ENCODE measurements at regions not wholly inside any gene's neighbourhood (a gene's known extent, or its start where the extent isn't known, plus 50 kb on each side); places are given as distances from the start of the nearest gene placed in this dataset.

DNA sequence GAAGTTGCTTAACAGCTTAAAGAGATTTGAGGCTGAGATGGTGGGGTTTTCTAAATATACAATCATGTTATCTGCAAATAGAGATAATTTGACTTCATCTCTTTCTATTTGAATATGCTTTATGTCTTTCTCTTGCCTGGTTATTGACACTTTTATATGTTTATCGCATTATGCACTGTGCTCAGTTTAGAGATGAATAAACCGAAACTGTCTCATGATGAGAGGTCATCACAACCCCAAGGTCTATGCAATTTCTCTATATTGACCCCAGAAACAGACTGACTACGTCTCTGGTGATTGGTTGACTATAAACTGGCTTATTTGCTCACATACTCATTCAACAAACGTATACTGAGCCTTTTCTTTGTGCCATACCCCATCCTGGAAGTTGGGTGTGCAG, 117.9 kb upstream of the NRIP1 start:
- Histone ChIP-seq H3K27ac (ENCODE audit: insufficient read length, low read depth, low read length) (no peak overlapping the region), H4K20me1 (ENCODE audit: control insufficient read depth, insufficient read depth, insufficient read length) (no peaks in the 10 kb centered on the region), H3K27me3 (ENCODE audit: insufficient read depth, low read length) (no peaks in the 10 kb centered on the region), H3K79me2 (ENCODE audit: insufficient read depth, low read length) (no peaks in the 10 kb centered on the region), H4K5ac (ENCODE audit: insufficient read length, low read depth, low read length) (no peak overlapping the region), H4K91ac (ENCODE audit: insufficient read length, low read depth, low read length) (no peak overlapping the region), H2BK120ac (ENCODE audit: low read depth, low read length, poor library complexity, severe bottlenecking) (no peak overlapping the region), H2BK12ac (ENCODE audit: insufficient read length, low read depth, low read length) (no peak overlapping the region), H2BK15ac (ENCODE audit: low read depth, low read length) (no peak overlapping the region), H3K18ac (ENCODE audit: insufficient read length, low read depth, low read length) (no peak overlapping the region), H4K8ac (replicated peaks; ENCODE audit: insufficient read length, low read depth, low read length) (no peak overlapping the region), H3K23me2 (ENCODE audit: insufficient read length, low read depth, low read length, poor library complexity, severe bottlenecking) (no peaks in the 10 kb centered on the region), H3T11ph (ENCODE audit: low read length) (no peak overlapping the region), H3K23ac (ENCODE audit: insufficient read length, low read depth, low read length) (no peak overlapping the region), H2AK5ac (ENCODE audit: insufficient read length, low read length) (no peak overlapping the region), H3K9ac (ENCODE audit: extremely low read depth, insufficient read length, low read length) (no peak overlapping the region), H2BK20ac (ENCODE audit: low read depth, low read length, poor library complexity, severe bottlenecking) (no peak overlapping the region), H3K4me2 (ENCODE audit: insufficient read depth, insufficient read length, low read length) (no peak overlapping the region), H3K9me3 (ENCODE audit: control insufficient read depth, low read depth, low read length) (no peaks in the 10 kb centered on the region), H3K14ac (ENCODE audit: insufficient read depth, low read length) (no peak overlapping the region), H3K4me1 (ENCODE audit: insufficient read depth, low read length) (no peaks in the 10 kb centered on the region), H3K79me1 (ENCODE audit: insufficient read depth, low read depth, low read length, poor library complexity, severe bottlenecking) (no peaks in the 10 kb centered on the region), H3K56ac (ENCODE audit: insufficient read length, low read depth, low read length) (no peak overlapping the region), H2BK5ac (ENCODE audit: insufficient read length, low read length) (no peak overlapping the region), H3K4ac (ENCODE audit: low read depth, low read length) (no peak overlapping the region), H2AFZ (ENCODE audit: low read length) (no peak overlapping the region)
- Mint-ChIP-seq H3K4me3 (no peak overlapping the region), H3K27ac (no peak overlapping the region), H3K4me1 (no peaks in the 10 kb centered on the region), H3K27me3 (ENCODE audit: low read depth) (no peaks in the 10 kb centered on the region), H3K9me3 (peaks cover 4 to 5% of the 10 kb centered on the region in 2 experiments; a peak in 4 of 5 replicates), H3K36me3 (ENCODE audit: insufficient read depth in 1 of 3, low read depth in 3 of 3) (peaks cover 0 to 6% (median 0%) of the 10 kb centered on the region in 3 experiments; a peak in 1 of 7 replicates)
- no CpG with 5 or more reads among the region's 4 CpGs for WGBS (ENCODE audit: extremely low coverage, insufficient read length, low lambda C conversion rate)
- TF ChIP-seq, protein P1, sequence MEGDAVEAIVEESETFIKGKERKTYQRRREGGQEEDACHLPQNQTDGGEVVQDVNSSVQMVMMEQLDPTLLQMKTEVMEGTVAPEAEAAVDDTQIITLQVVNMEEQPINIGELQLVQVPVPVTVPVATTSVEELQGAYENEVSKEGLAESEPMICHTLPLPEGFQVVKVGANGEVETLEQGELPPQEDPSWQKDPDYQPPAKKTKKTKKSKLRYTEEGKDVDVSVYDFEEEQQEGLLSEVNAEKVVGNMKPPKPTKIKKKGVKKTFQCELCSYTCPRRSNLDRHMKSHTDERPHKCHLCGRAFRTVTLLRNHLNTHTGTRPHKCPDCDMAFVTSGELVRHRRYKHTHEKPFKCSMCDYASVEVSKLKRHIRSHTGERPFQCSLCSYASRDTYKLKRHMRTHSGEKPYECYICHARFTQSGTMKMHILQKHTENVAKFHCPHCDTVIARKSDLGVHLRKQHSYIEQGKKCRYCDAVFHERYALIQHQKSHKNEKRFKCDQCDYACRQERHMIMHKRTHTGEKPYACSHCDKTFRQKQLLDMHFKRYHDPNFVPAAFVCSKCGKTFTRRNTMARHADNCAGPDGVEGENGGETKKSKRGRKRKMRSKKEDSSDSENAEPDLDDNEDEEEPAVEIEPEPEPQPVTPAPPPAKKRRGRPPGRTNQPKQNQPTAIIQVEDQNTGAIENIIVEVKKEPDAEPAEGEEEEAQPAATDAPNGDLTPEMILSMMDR (conservative IDR thresholded peaks at IDR 0.05), result no peak
- DNase-seq, result no peak
